ENCODE measurements at regions not wholly inside any gene's neighbourhood (a gene's known extent, or its start where the extent isn't known, plus 50 kb on each side); places are given as distances from the start of the nearest gene placed in this dataset.
A peak's percentile ranks its signal among the peaks of the same experiment; 100 is the strongest.
"Not testable (repeated sequence)": the region's sequence is repeated elsewhere in the genome, so short reads cannot be mapped to it uniquely, and the experiment has no call there.

- DNase-seq (ENCODE audit: low read depth, low spot score); in situ Hi-C loops (cut with HindIII; ENCODE audit: low pct_unique_long_range_greater_than_20kb, low sequenced_read_pairs): not testable (repeated sequence)
These were observed 110.1 kb downstream of the ARHGAP11B start for GRCh38 chr15:30735884-30736564.

- not testable (repeated sequence) for DNase-seq (ENCODE audit: low read depth, low spot score)
These were observed 116.9 kb downstream of the ARHGAP11B start for GRCh38 chr15:30742796-30743195.

GRCh38 chr15:30749048-30749447 lies 123.1 kb downstream of the ARHGAP11B start:
- in situ Hi-C loops (cut with HindIII; ENCODE audit: low pct_unique_long_range_greater_than_20kb, low sequenced_read_pairs); DNase-seq (ENCODE audit: low read depth, low spot score): not testable (repeated sequence)

More at GRCh38 chr15:30742796-30743195, 116.9 kb downstream of the ARHGAP11B start:
- in situ Hi-C loops (cut with HindIII; ENCODE audit: low pct_unique_long_range_greater_than_20kb, low sequenced_read_pairs) = not testable (repeated sequence)

GRCh38 chr15:30755036-30755687 lies 129.2 kb downstream of the ARHGAP11B start:
- in situ Hi-C loops (cut with HindIII; ENCODE audit: low pct_unique_long_range_greater_than_20kb, low sequenced_read_pairs); DNase-seq (ENCODE audit: low read depth, low spot score): not testable (repeated sequence)

GRCh38 chr15:30760633-30761032 lies 134.7 kb downstream of the ARHGAP11B start:
- in situ Hi-C loops (cut with HindIII; ENCODE audit: low pct_unique_long_range_greater_than_20kb, low sequenced_read_pairs); DNase-seq (ENCODE audit: low read depth, low spot score): not testable (repeated sequence)

- DNase-seq (ENCODE audit: low read depth, low spot score); in situ Hi-C loops (cut with HindIII; ENCODE audit: low pct_unique_long_range_greater_than_20kb, low sequenced_read_pairs): not testable (repeated sequence)
These were observed 135.4 kb downstream of the ARHGAP11B start for GRCh38 chr15:30761365-30761764.

GRCh38 chr15:30769390-30770124 lies 134.2 kb upstream of the FAN1 start:
- in situ Hi-C loops (cut with HindIII; ENCODE audit: low pct_unique_long_range_greater_than_20kb, low sequenced_read_pairs) = not testable (repeated sequence)

GRCh38 chr15:30770759-30771158 lies 133.0 kb upstream of the FAN1 start:
- in situ Hi-C loops (cut with HindIII; ENCODE audit: low pct_unique_long_range_greater_than_20kb, low sequenced_read_pairs) = no loop called here
- no peak for DNase-seq (ENCODE audit: low read depth, low spot score)

More at GRCh38 chr15:30769390-30770124, 134.2 kb upstream of the FAN1 start:
- not testable (repeated sequence) for DNase-seq (ENCODE audit: low read depth, low spot score)

- no peak for DNase-seq (ENCODE audit: low read depth, low spot score)
- in situ Hi-C loops (cut with HindIII; ENCODE audit: low pct_unique_long_range_greater_than_20kb, low sequenced_read_pairs) = no loop called here
These were observed 120.7 kb upstream of the FAN1 start for GRCh38 chr15:30783019-30783418.

- in situ Hi-C loops (cut with HindIII; ENCODE audit: low pct_unique_long_range_greater_than_20kb, low sequenced_read_pairs) = no loop called here
- DNase-seq (ENCODE audit: low read depth, low spot score) = no peak
These were observed 115.1 kb upstream of the FAN1 start for GRCh38 chr15:30788595-30788994.

- DNase-seq (ENCODE audit: low read depth, low spot score) = peak; percentile 64
- in situ Hi-C loops (cut with HindIII; ENCODE audit: low pct_unique_long_range_greater_than_20kb, low sequenced_read_pairs) = no loop called here
These were observed 112.2 kb upstream of the FAN1 start for GRCh38 chr15:30791239-30792175.

- DNase-seq (ENCODE audit: low read depth, low spot score); in situ Hi-C loops (cut with HindIII; ENCODE audit: low pct_unique_long_range_greater_than_20kb, low sequenced_read_pairs): not testable (repeated sequence)
These were observed 110.9 kb upstream of the FAN1 start for GRCh38 chr15:30792843-30793242.

GRCh38 chr15:30794388-30794787 lies 109.3 kb upstream of the FAN1 start:
- in situ Hi-C loops (cut with HindIII; ENCODE audit: low pct_unique_long_range_greater_than_20kb, low sequenced_read_pairs) = no loop called here

GRCh38 chr15:30799565-30799964 lies 104.2 kb upstream of the FAN1 start:
- in situ Hi-C loops (cut with HindIII; ENCODE audit: low pct_unique_long_range_greater_than_20kb, low sequenced_read_pairs); DNase-seq (ENCODE audit: low read depth, low spot score): not testable (repeated sequence)

More at GRCh38 chr15:30794388-30794787, 109.3 kb upstream of the FAN1 start:
- no peak for DNase-seq (ENCODE audit: low read depth, low spot score)

- in situ Hi-C loops (cut with HindIII; ENCODE audit: low pct_unique_long_range_greater_than_20kb, low sequenced_read_pairs) = not testable (repeated sequence)
- peak; percentile 32 for DNase-seq (ENCODE audit: low read depth, low spot score)
These were observed 102.4 kb upstream of the FAN1 start for GRCh38 chr15:30801140-30801895.

GRCh38 chr15:30802001-30802400 lies 101.7 kb upstream of the FAN1 start:
- in situ Hi-C loops (cut with HindIII; ENCODE audit: low pct_unique_long_range_greater_than_20kb, low sequenced_read_pairs); DNase-seq (ENCODE audit: low read depth, low spot score): not testable (repeated sequence)

- DNase-seq (ENCODE audit: low read depth, low spot score); in situ Hi-C loops (cut with HindIII; ENCODE audit: low pct_unique_long_range_greater_than_20kb, low sequenced_read_pairs): not testable (repeated sequence)
These were observed 100.0 kb upstream of the FAN1 start for GRCh38 chr15:30803703-30804102.
